Erythroblast (primary cell): ENCODE measurements at regions not wholly inside any gene's neighbourhood (a gene's known extent, or its start where the extent isn't known, plus 50 kb on each side); places are given as distances from the start of the nearest gene placed in this dataset.

ENCODE experiments used
- GATA1 ChIP-seq: IDR thresholded peaks from 2 replicates; pipeline ENCODE4 v1.6.1; 2011; ENCODE audit warnings: low read depth, mild to moderate bottlenecking, control low read depth, low read length, moderate library complexity
- POLR2A ChIP-seq: IDR thresholded peaks from 2 replicates; pipeline ENCODE4 v1.6.1; 2011; ENCODE audit warnings: mild to moderate bottlenecking, low read length

- TF ChIP-seq POLR2A: no peak
- TF ChIP-seq GATA1: no peak
Observed at GRCh38 chr2:129821445-129821844, 158.0 kb upstream of the RAB6C start.
